ENCODE measurements at regions not wholly inside any gene's neighbourhood (a gene's known extent, or its start where the extent isn't known, plus 50 kb on each side); places are given as distances from the start of the nearest gene placed in this dataset.
"Not testable (repeated sequence)": the region's sequence is repeated elsewhere in the genome, so short reads cannot be mapped to it uniquely, and the experiment has no call there.

- DNase-seq (ENCODE audit: low read depth), result no peak
Measured at GRCh38 chr12:68509242-68509641, 101.5 kb upstream of the RAP1B start.

DNA sequence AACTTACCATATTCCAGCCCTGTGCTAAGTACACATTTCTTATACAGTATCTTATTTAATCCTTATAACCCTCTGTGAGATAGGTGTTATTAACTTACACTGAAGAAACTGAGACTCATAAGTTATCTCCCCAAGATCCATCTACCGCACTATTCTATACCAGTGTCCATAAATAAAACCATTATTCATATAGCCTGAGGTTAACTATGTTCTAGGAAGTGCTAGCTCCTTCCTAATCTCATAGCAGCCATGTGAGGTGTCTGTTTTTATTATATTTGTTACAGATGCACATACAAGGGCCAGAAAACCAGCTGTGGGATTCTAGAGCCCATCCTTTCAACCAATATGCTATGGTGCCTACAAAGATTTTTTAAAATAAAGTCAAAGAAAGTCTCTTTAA, 100.3 kb upstream of the RAP1B start:
- no peak for DNase-seq (ENCODE audit: low read depth)

DNA sequence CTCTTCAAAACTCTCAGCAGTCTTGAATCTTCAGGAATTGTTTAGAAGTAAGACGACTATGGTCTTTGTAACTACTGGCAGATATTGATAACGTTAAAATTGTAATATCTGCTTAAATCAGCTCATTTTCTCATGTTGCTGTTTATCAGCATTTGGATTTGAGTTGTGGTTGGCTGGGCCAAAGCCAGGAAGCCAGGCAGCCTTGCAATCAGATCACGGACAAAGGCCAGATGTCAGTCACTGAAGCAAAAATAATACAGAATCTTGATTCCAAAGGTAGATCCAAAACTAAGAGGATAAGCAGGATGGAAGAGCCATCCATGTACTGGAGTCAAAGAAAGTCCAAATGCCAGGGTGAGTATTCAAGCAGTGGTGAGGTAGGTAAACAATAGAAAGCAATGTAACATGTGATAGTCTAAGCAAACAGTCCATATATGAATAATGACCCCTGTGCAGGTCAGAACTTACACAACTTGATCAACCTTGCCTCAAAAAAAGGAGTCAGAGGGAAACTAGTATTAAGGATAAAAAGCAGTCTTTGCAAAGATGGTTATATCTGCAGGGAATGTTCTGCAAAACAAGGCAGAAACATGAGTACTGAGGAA, 95.8 kb upstream of the RAP1B start:
- no peak for DNase-seq (ENCODE audit: low read depth)

DNA sequence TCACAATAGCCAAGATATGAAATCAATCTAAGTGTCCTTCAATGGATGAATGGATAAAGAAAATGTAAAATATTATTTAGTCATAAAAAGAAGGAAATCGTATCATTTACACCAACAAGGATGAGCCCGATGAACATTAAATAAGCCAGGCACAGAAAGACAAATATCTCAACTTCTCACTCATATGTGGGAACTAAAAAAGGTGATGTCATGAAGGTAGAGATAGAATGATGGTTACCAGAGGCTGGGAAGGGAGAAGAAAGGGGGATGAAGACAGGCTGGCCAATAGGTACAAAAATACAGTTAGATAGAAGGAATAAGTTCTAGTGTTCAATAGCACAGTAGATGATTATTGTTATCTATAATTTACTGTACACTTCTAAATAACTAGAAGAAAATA, 94.9 kb upstream of the RAP1B start:
- DNase-seq (ENCODE audit: low read depth), result no peak

DNA sequence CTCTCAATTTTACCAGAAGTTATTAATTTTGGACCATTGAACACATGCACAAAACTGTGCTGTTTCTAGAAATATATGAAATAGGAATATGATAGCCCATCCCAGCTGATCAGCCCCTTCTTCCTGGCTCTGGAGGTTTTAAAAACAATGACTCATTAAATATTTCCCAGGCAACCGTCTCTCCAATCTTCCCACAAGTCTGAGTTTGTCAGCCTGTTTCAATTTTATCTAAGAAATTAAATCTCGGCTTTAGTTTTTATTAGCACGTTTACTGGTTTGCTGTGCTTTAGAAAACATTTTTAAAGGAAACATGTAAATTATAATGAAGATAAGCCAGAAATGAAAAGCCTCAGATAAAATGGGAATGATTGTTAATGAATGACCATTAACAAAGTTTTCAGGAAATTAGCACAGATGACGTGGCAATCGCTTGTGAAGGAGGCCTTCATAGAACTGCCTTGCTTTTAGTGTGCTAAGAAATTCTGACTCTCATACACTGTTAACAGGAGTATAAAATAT, 89.3 kb upstream of the RAP1B start:
- no peak for DNase-seq (ENCODE audit: low read depth)

DNA sequence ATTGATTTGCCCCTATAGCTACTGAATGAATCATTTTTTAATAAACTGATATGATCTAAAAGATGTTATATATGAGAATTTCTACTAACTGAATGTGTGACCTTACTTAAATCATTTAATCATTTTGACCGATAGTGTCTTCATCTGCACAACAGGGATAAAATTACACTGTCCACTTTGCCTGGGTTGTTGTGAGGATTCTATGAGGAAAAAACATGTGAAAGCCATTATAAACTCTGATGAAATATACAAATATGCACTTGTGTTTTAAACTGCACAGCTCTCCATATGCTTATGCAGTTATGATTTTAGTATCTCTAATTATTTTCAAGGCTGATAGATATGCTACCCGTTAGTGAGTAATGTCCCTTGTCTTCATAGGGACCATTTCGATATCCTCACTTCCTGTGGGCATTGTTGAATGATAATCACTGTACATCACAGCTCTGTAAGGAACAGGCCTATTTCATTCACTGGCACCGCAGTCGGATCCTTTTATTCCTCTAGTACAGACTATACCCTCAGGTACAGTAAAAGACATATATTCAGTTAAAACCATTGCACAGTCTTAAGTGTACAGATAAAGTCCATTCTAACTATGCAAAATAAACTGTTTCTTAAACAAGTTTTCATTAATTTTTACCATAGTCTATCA, 88.7 kb upstream of the RAP1B start:
- no peak for DNase-seq (ENCODE audit: low read depth)

GRCh38 chr12:68529466-68529865, 81.2 kb upstream of the RAP1B start:
- DNase-seq (ENCODE audit: low read depth), result no peak

GRCh38 chr12:68529869-68530268, 80.8 kb upstream of the RAP1B start:
- DNase-seq (ENCODE audit: low read depth), result no peak

GRCh38 chr12:68530299-68530698, 80.4 kb upstream of the RAP1B start:
- no peak for DNase-seq (ENCODE audit: low read depth)

GRCh38 chr12:68530965-68531364, 79.7 kb upstream of the RAP1B start:
- no peak for DNase-seq (ENCODE audit: low read depth)

GRCh38 chr12:68532204-68532886, 78.4 kb upstream of the RAP1B start:
- no peak for DNase-seq (ENCODE audit: low read depth)

- no peak for DNase-seq (ENCODE audit: low read depth)
Measured at GRCh38 chr12:68532887-68533248, 77.8 kb upstream of the RAP1B start.

DNA sequence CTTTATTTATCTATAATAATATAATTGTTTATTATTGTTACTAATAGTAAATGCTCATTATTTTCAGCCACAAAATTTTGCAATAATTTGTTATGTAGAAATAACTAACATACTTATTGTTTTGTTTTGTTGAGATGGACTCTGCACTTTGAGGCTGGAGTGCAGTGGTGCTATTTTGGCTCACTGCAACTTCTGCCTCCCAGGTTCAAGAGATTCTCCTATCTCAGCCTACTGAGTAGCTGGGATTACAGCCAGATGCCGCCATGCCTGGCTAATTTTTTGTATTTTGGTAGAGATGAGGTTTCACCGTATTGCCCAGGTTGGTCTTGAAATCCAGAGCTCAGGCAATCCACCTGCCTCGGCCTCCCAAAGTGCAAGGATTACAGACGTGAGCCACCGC, 76.6 kb upstream of the RAP1B start:
- no peak for DNase-seq (ENCODE audit: low read depth)

- DNase-seq (ENCODE audit: low read depth), result no peak
Measured at GRCh38 chr12:68536885-68537485, 73.7 kb upstream of the RAP1B start.

- no peak for DNase-seq (ENCODE audit: low read depth)
Measured at GRCh38 chr12:68537571-68537970, 73.1 kb upstream of the RAP1B start.

DNA sequence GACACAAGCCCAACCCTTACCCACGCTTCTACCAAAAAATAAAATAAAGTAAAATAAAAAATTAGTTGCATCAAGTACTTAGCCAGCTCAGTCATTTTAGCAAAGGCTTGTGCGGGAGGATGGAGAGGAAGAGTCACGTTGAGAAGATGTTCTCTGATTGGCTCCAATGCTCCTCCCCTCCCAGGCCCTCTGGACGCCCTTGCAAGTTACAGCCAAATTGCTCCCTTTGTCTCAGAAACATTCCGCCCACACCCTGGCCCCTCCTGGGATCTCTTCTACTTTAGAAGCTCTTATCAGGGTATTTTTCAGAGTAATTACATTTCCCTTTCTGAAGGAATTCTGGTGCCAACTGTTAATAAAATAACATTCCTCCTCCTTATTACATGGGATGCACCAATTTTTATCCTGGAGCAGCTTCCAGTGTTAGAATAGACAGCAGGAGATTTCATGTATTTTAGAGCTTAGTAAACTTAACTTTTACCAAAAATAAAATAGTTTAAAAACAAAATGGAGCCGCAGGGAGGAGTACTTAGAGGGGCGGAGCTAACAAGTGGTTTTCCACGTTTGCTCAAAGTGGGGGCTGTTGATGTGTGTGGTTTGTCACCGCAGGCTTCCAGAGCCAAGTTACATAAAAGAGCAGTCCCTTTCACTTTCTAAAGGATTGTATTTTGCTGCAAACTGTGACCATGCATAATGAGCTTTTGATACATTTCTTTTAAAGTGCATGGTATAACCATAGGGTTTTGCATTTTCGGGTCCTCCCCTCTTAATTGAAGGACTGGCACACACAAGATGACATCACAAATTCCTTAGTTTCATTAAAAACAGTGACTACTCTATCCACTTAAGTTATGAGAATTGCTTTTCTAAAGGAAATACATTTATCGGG, 71.7 kb upstream of the RAP1B start:
- DNase-seq (ENCODE audit: low read depth), result peak; percentile 35

GRCh38 chr12:68539615-68539952, 71.1 kb upstream of the RAP1B start:
- DNase-seq (ENCODE audit: low read depth), result no peak

DNA sequence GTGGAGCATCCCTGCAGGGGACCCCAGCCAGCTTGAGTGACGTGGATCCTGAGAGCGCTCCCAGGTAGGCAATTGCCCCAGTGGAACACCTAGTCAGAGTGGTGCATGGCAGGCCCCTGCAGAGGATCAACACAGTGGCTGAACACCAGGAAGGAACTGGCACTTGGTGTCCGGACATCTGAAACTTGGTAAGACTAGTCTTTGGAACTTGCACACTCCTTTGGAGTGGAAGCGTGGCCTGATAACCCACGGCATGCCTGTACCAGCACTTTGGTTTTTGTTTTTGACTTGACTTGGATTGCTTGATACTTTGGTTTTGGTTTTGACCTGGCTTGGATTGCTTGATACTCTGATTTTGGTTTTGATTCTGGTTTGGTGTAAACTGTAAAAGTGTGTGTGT, 69.9 kb upstream of the RAP1B start:
- DNase-seq (ENCODE audit: low read depth), result not testable (repeated sequence)

GRCh38 chr12:68547318-68547717, 63.4 kb upstream of the RAP1B start:
- not testable (repeated sequence) for DNase-seq (ENCODE audit: low read depth)

DNA sequence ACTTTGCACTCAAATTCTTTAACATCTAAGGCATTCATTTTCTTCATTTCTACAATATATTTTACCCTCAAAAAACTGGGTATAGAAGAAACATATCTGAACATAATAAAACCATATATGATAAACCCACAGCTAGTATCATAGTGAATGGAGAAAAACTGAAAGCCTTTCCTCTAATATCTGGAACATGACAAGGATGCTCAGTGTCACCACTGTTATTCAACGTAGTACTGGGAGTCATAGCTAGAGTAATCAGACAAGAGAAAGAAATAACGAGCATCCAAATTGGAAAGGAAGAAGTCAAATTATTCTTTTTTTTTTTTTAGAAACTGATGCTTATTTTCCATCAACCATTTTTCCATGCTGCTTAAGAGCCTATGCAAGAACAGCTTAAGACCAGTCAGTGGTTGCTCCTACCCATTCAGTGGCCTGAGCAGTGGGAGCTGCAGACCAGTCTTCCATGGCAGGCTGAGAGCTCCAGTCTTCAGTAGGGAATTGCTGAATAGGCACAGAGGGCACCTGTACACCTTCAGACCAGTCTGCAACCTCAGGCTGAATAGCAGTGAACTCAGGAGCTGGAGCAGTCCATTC, 58.0 kb upstream of the RAP1B start:
- not testable (repeated sequence) for DNase-seq (ENCODE audit: low read depth)

- no peak for DNase-seq (ENCODE audit: low read depth)
Measured at GRCh38 chr12:68557011-68557730, 53.5 kb upstream of the RAP1B start.
